ENCODE measurements at regions not wholly inside any gene's neighbourhood (a gene's known extent, or its start where the extent isn't known, plus 50 kb on each side); places are given as distances from the start of the nearest gene placed in this dataset.

- Histone ChIP-seq H3K9me3 (peaks cover 0 to 11% (median 0%) of the 10 kb centered on the region in 3 donors), H3K4me3 (no peak overlapping the region), H3K36me3 (no peaks in the 10 kb centered on the region), H3K27ac (no peak overlapping the region), H3K27me3 (no peaks in the 10 kb centered on the region), H3K4me1 (no peaks in the 10 kb centered on the region)
- TF ChIP-seq POLR2A (IDR thresholded peaks at IDR 0.05) (no peak), EP300 (IDR thresholded peaks at IDR 0.05) (no peak), POLR2AphosphoS5 (IDR thresholded peaks at IDR 0.05) (no peak), CTCF (IDR thresholded peaks at IDR 0.05) (no peak)
- no peak for ATAC-seq
These were observed 362.9 kb upstream of the POU3F2 start for GRCh38 chr6:98471444-98471843.

- Histone ChIP-seq H3K9me3 (no peaks in the 10 kb centered on the region), H3K36me3 (no peaks in the 10 kb centered on the region), H3K4me3 (no peak overlapping the region), H3K27ac (no peak overlapping the region), H3K27me3 (no peaks in the 10 kb centered on the region), H3K4me1 (no peaks in the 10 kb centered on the region)
- ATAC-seq, result no peak
- TF ChIP-seq POLR2AphosphoS5 (IDR thresholded peaks at IDR 0.05) (no peak), EP300 (IDR thresholded peaks at IDR 0.05) (no peak), POLR2A (IDR thresholded peaks at IDR 0.05) (no peak)
- WGBS, 2 donors (ENCODE audit: low coverage in 1 of 2), result 13 to 46% methylated on average over 1 to 2 of the region's 2 CpGs
These were observed 357.1 kb upstream of the POU3F2 start for GRCh38 chr6:98477231-98477630.

GRCh38 chr6:98484696-98485095, 349.7 kb upstream of the POU3F2 start:
- ATAC-seq, result no peak

GRCh38 chr6:98485593-98485992, 348.8 kb upstream of the POU3F2 start:
- no peak for ATAC-seq
- no peak overlapping the region for H3K27ac ChIP-seq
- H3K36me3 ChIP-seq, result no peaks in the 10 kb centered on the region
- no peaks in the 10 kb centered on the region for H3K27me3 ChIP-seq
- no peaks in the 10 kb centered on the region for H3K9me3 ChIP-seq
- H3K4me3 ChIP-seq, result no peak overlapping the region
- no peaks in the 10 kb centered on the region for H3K4me1 ChIP-seq
- TF ChIP-seq POLR2A (IDR thresholded peaks at IDR 0.05) (no peak), CTCF (IDR thresholded peaks at IDR 0.05) (no peak), POLR2AphosphoS5 (IDR thresholded peaks at IDR 0.05) (no peak), EP300 (IDR thresholded peaks at IDR 0.05) (no peak)

More at GRCh38 chr6:98484696-98485095, 349.7 kb upstream of the POU3F2 start:
- H3K27me3 ChIP-seq, result no peaks in the 10 kb centered on the region
- H3K27ac ChIP-seq, result no peak overlapping the region
- H3K4me3 ChIP-seq, result no peak overlapping the region
- H3K4me1 ChIP-seq, result no peaks in the 10 kb centered on the region
- no peak for TF ChIP-seq EP300 (IDR thresholded peaks at IDR 0.05)
- no peak for TF ChIP-seq CTCF (IDR thresholded peaks at IDR 0.05)
- no peak for TF ChIP-seq POLR2AphosphoS5 (IDR thresholded peaks at IDR 0.05)
- TF ChIP-seq POLR2A (IDR thresholded peaks at IDR 0.05), result no peak
- WGBS, 2 donors (ENCODE audit: low coverage in 1 of 2), result 39 to 43% methylated on average over 6 of the region's 6 CpGs
- no peaks in the 10 kb centered on the region for H3K36me3 ChIP-seq
- no peaks in the 10 kb centered on the region for H3K9me3 ChIP-seq

GRCh38 chr6:98486057-98486456, 348.3 kb upstream of the POU3F2 start:
- 46 to 49% methylated on average over 2 of the region's 2 CpGs for WGBS, 2 donors (ENCODE audit: low coverage in 1 of 2)
- no peak for ATAC-seq
- Histone ChIP-seq H3K4me1 (no peaks in the 10 kb centered on the region), H3K27me3 (no peaks in the 10 kb centered on the region), H3K36me3 (no peaks in the 10 kb centered on the region), H3K4me3 (no peak overlapping the region), H3K9me3 (no peaks in the 10 kb centered on the region), H3K27ac (no peak overlapping the region)
- no peak for TF ChIP-seq POLR2A (IDR thresholded peaks at IDR 0.05)
- TF ChIP-seq POLR2AphosphoS5 (IDR thresholded peaks at IDR 0.05), result no peak
- TF ChIP-seq CTCF (IDR thresholded peaks at IDR 0.05), result no peak
- TF ChIP-seq EP300 (IDR thresholded peaks at IDR 0.05), result no peak

All from gastroesophageal sphincter (tissue), 4 donors.